Choroid plexus epithelial cell (primary cell): ENCODE measurements at regions not wholly inside any gene's neighbourhood (a gene's known extent, or its start where the extent isn't known, plus 50 kb on each side); places are given as distances from the start of the nearest gene placed in this dataset.

ENCODE experiments used
- DNase-seq: peaks from one replicate; pipeline ENCODE4 v3.0.0-alpha.2; 2010; ENCODE audit warnings: low read depth
- H3K4me3 ChIP-seq: 2 replicates; pipeline ENCODE4 v1.5.1; 2011; ENCODE audit warnings: low read depth, mild to moderate bottlenecking, control low read depth, low read length, moderate library complexity
- CTCF ChIP-seq: conservative IDR thresholded peaks from 2 replicates; pipeline ENCODE4 v1.5.1; 2011; ENCODE audit warnings: low read depth, mild to moderate bottlenecking, control low read depth, inconsistent platforms, low read length, moderate library complexity

GRCh38 chr3:161859057-161859456 lies 362.4 kb downstream of the OTOL1 start:
- DNase-seq: no peak
- no peak for TF ChIP-seq CTCF
- H3K4me3 ChIP-seq: no peak overlapping the region

- no peak for TF ChIP-seq CTCF
- DNase-seq: no peak
- no peak overlapping the region for H3K4me3 ChIP-seq
These were observed 363.4 kb downstream of the OTOL1 start for GRCh38 chr3:161859865-161860450.

GRCh38 chr3:161863775-161864174 lies 367.2 kb downstream of the OTOL1 start:
- no peak overlapping the region for H3K4me3 ChIP-seq
- DNase-seq: no peak
- TF ChIP-seq CTCF: no peak

- TF ChIP-seq CTCF: no peak
- no peak overlapping the region for H3K4me3 ChIP-seq
- DNase-seq: no peak
These were observed 369.6 kb downstream of the OTOL1 start for GRCh38 chr3:161866176-161866575.

- no peak for DNase-seq
- TF ChIP-seq CTCF: no peak
These were observed 378.9 kb downstream of the OTOL1 start for GRCh38 chr3:161875483-161875882.

GRCh38 chr3:161879470-161879869 lies 382.9 kb downstream of the OTOL1 start:
- no peak overlapping the region for H3K4me3 ChIP-seq
- TF ChIP-seq CTCF: no peak
- no peak for DNase-seq

More at GRCh38 chr3:161875483-161875882, 378.9 kb downstream of the OTOL1 start:
- H3K4me3 ChIP-seq: no peak overlapping the region

- no peak for TF ChIP-seq CTCF
- no peak for DNase-seq
These were observed 388.2 kb downstream of the OTOL1 start for GRCh38 chr3:161884830-161885229.

More at GRCh38 chr3:161884830-161885229, 388.2 kb downstream of the OTOL1 start:
- H3K4me3 ChIP-seq: no peak overlapping the region
